Kidney (tissue), 13 donors: ENCODE measurements at regions not wholly inside any gene's neighbourhood (a gene's known extent, or its start where the extent isn't known, plus 50 kb on each side); places are given as distances from the start of the nearest gene placed in this dataset.

Experiments used
- DNase-seq, 5 donors: peaks; one replicate each; pipeline ENCODE4 v3.0.0-alpha.2; 2013 to 2020
- FAIRE-seq: peaks from 2 replicates; lab custom pipeline; 2012; peaks lifted over from hg19 to GRCh38; lab: Jason Lieb, UNC
- H3K27ac ChIP-seq, 2 donors: one replicate each; pipeline ENCODE4 v1.7.0; 2013; ENCODE audit warnings: low read depth in 2 of 2, low read length in 2 of 2, inconsistent platforms in 1 of 2
- H3K27me3 ChIP-seq: one replicate; pipeline ENCODE4 v1.7.1; 2013; ENCODE audit warnings: low read length, inconsistent platforms; ENCODE audit not compliant: control insufficient read depth, insufficient read depth
- H3K36me3 ChIP-seq, 3 donors: one replicate each; pipeline versions ENCODE4 v1.7.0 to v1.7.1; 2013; ENCODE audit warnings: low read length in 3 of 3, control low read depth in 1 of 3, inconsistent platforms in 1 of 3; ENCODE audit not compliant: insufficient read depth in 3 of 3, control insufficient read depth in 2 of 3
- H3K4me1 ChIP-seq, 3 donors: one replicate each; pipeline versions ENCODE4 v1.7.0 to v1.7.1; 2013; ENCODE audit warnings: low read length in 3 of 3, inconsistent platforms in 1 of 3, low read depth in 1 of 3; ENCODE audit not compliant: control insufficient read depth in 2 of 3, insufficient read depth in 2 of 3
- H3K4me3 ChIP-seq, 3 donors: one replicate each; pipeline versions ENCODE4 v1.7.0 to v1.8.1; 2013; ENCODE audit warnings: low read length in 3 of 3, control low read depth in 1 of 3, inconsistent platforms in 1 of 3
- H3K9ac ChIP-seq, 3 donors: one replicate each; pipeline versions ENCODE4 v1.7.0 to v1.7.1; 2013; ENCODE audit warnings: low read length in 3 of 3, control low read depth in 1 of 3, inconsistent platforms in 1 of 3
- H3K9me3 ChIP-seq, 3 donors: one replicate each; pipeline versions ENCODE4 v1.7.0 to v1.7.1; 2013; ENCODE audit warnings: low read length in 3 of 3, control low read depth in 1 of 3, inconsistent platforms in 1 of 3; ENCODE audit not compliant: control insufficient read depth in 2 of 3, insufficient read depth in 1 of 3
- intact Hi-C: fragments of 100-400 bp; cut with DNase I; formaldehyde crosslinking; loops from one replicate; pipeline ENCODE4 v1.11.1; 2022
- TF ChIP-seq, protein P1 (sequence below): IDR thresholded peaks from 3 replicates; pipeline ENCODE4 v1.5.1; 2012; ENCODE audit warnings: mild to moderate bottlenecking, moderate library complexity, borderline replicate concordance; ENCODE audit not compliant: insufficient read depth; ENCODE audit errors: extremely low read depth
- donor health status: control.
- donor health status: control.
- donor health status: control.
- donor health status: control.
- donor health status: control.
- donor health status: DM: yes; HTN: yes; CAD: no.
- donor health status: Normal renal cell carcinoma (clear cell type).

DNA sequence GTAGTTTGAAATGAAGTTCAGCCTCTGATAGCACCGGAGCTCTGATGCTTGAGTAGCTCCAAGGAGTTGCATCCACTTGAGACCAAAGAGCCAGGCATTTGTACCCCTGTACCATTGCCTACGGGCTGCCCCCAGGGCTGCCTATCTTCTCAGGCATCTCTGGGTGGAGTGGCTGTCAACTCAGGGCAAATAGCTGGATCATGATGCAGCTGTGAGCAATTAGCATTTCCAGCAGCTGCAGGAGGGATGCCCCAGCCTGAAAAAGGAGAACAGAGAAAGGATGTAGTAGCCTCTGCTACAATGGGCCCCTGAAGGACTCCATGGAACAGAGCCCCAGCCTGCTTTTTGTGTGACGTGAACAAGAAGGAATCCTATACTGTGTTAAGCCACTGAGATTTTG is 492.6 kb downstream of the BCOR start:
- FAIRE-seq, result no peak
- H3K27ac ChIP-seq, result no peak overlapping the region
- intact Hi-C loops, result no loop called here

GRCh38 chrX:39605866-39606265 is 491.9 kb downstream of the BCOR start:
- no peak overlapping the region for H3K27ac ChIP-seq
- H3K27me3 ChIP-seq, result no peaks in the 10 kb centered on the region
- no peak for DNase-seq
- no peaks in the 10 kb centered on the region for H3K9me3 ChIP-seq
- intact Hi-C loops, result no loop called here
- TF ChIP-seq, protein P1, sequence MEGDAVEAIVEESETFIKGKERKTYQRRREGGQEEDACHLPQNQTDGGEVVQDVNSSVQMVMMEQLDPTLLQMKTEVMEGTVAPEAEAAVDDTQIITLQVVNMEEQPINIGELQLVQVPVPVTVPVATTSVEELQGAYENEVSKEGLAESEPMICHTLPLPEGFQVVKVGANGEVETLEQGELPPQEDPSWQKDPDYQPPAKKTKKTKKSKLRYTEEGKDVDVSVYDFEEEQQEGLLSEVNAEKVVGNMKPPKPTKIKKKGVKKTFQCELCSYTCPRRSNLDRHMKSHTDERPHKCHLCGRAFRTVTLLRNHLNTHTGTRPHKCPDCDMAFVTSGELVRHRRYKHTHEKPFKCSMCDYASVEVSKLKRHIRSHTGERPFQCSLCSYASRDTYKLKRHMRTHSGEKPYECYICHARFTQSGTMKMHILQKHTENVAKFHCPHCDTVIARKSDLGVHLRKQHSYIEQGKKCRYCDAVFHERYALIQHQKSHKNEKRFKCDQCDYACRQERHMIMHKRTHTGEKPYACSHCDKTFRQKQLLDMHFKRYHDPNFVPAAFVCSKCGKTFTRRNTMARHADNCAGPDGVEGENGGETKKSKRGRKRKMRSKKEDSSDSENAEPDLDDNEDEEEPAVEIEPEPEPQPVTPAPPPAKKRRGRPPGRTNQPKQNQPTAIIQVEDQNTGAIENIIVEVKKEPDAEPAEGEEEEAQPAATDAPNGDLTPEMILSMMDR, result no peak
- FAIRE-seq, result no peak
- H3K4me3 ChIP-seq, result no peak overlapping the region
- H3K4me1 ChIP-seq, result no peaks in the 10 kb centered on the region
- no peak overlapping the region for H3K9ac ChIP-seq
- H3K36me3 ChIP-seq, result no peaks in the 10 kb centered on the region

More for the DNA sequence above, 492.6 kb downstream of the BCOR start:
- TF ChIP-seq, protein P1, result no peak
- no peak overlapping the region for H3K4me3 ChIP-seq
- no peaks in the 10 kb centered on the region for H3K36me3 ChIP-seq
- H3K9me3 ChIP-seq, result no peaks in the 10 kb centered on the region
- H3K27me3 ChIP-seq, result no peaks in the 10 kb centered on the region
- H3K4me1 ChIP-seq, result no peaks in the 10 kb centered on the region
- no peak overlapping the region for H3K9ac ChIP-seq
- no peak for DNase-seq

DNA sequence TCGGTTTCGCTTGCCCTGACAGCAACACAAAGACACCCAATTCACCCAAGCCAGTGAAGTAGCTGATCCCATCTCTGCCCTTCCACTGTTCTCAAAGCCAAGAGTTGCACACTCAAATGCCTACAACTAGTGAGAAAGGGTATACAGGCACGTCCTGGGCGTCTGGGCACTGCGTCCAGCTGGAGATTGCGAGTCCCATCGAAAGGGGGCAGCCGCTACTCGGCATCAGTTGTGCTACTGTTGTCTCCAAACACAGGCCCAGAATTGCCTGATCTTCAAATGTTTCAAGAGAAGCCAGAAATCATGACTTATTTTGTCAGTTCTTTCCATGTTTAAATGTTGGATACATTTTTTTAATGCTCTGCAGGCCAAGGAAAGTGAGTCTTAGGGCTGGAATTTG is 487.8 kb downstream of the BCOR start:
- DNase-seq, result no peak
- H3K27ac ChIP-seq, result no peak overlapping the region
- FAIRE-seq, result no peak
- H3K9me3 ChIP-seq, result no peaks in the 10 kb centered on the region
- no peaks in the 10 kb centered on the region for H3K36me3 ChIP-seq
- no peaks in the 10 kb centered on the region for H3K4me1 ChIP-seq
- intact Hi-C loops, result no loop called here
- H3K4me3 ChIP-seq, result no peak overlapping the region
- no peaks in the 10 kb centered on the region for H3K27me3 ChIP-seq
- H3K9ac ChIP-seq, result no peak overlapping the region
- TF ChIP-seq, protein P1, result no peak

DNA sequence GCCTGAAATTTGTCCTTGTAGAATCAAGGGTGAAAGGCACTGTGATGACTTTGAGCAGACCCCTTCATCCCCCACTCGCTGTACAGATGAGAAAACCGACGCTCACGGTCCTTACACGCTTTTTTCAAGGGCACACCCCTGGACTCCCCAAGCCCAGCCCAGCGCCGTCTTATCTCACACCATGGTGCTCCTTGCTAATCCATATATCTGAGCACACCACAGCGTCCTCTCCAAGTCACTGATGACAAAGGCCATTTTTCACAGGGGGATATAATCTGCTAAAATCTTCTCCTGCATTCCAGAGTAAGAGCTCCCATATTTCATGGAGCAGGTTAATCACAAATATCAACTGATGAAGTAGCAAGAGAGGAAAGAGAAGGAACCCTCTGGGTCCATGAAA is 486.3 kb downstream of the BCOR start:
- no peak for FAIRE-seq
- Histone ChIP-seq H3K27ac (no peak overlapping the region), H3K27me3 (no peaks in the 10 kb centered on the region), H3K9me3 (no peaks in the 10 kb centered on the region), H3K4me3 (no peak overlapping the region), H3K36me3 (no peaks in the 10 kb centered on the region), H3K4me1 (no peaks in the 10 kb centered on the region), H3K9ac (no peak overlapping the region)
- no peak for DNase-seq
- TF ChIP-seq, protein P1, result no peak
- intact Hi-C loops, result no loop called here
